HL-60 (cell line): ENCODE measurements at regions not wholly inside any gene's neighbourhood (a gene's known extent, or its start where the extent isn't known, plus 50 kb on each side); places are given as distances from the start of the nearest gene placed in this dataset.

Experiments used
- CTCF ChIP-seq: IDR thresholded peaks from one replicate; pipeline ENCODE4 v1.5.1; 2011; ENCODE audit warnings: low read length, control low read depth, inconsistent platforms; ENCODE audit not compliant: insufficient read depth
- GABPA ChIP-seq: IDR thresholded peaks from 2 replicates; pipeline ENCODE4 v1.6.1; 2012; ENCODE audit warnings: low read depth
- POLR2AphosphoS5 ChIP-seq: IDR thresholded peaks from 2 replicates; pipeline ENCODE4 v1.6.1; 2012; ENCODE audit warnings: low read depth
- REST ChIP-seq: IDR thresholded peaks from 2 replicates; pipeline ENCODE4 v1.6.1; 2012; ENCODE audit warnings: low read depth; ENCODE audit not compliant: insufficient replicate concordance
- SPI1 ChIP-seq: IDR thresholded peaks from 2 replicates; pipeline ENCODE4 v1.6.1; 2012; ENCODE audit warnings: low read depth, mild to moderate bottlenecking, borderline replicate concordance

GRCh38 chr4:188218392-188218791 lies 79.2 kb downstream of the TRIML1 start:
- TF ChIP-seq CTCF (no peak), REST (no peak), POLR2AphosphoS5 (no peak), SPI1 (no peak), GABPA (no peak)
